K562 (cell line): ENCODE measurements at regions not wholly inside any gene's neighbourhood (a gene's known extent, or its start where the extent isn't known, plus 50 kb on each side); places are given as distances from the start of the nearest gene placed in this dataset.

Experiments
- ASH1L ChIP-seq: fragments of 450-650 bp; IDR thresholded peaks from 2 replicates; pipeline ENCODE4 v1.6.1; 2018; ENCODE audit warnings: borderline replicate concordance, mild to moderate bottlenecking, low read depth; ENCODE audit not compliant: partially characterized antibody
- CEBPB ChIP-seq: fragments of 450-650 bp; IDR thresholded peaks from 2 replicates; pipeline ENCODE4 v1.6.1; 2016; ENCODE audit warnings: missing genetic modification characterization, missing compliant biosample characterization
- CHD1 ChIP-seq: fragments of 200-600 bp; sonication (generic); IDR thresholded peaks from one replicate; pipeline ENCODE4 v1.6.1; 2012; ENCODE audit warnings: mild to moderate bottlenecking, moderate library complexity, low read length, inconsistent platforms
- CTCF ChIP-seq, 3 experiments: IDR thresholded peaks in 2 of 3; conservative IDR thresholded peaks in 1 of 3; 2 replicates each; pipeline ENCODE4 v1.5.1; 2011 to 2012; ENCODE audit warnings: low read length in 3 of 3, mild to moderate bottlenecking in 3 of 3, control low read depth in 2 of 3, improper control_type of control experiment in 1 of 3, inconsistent platforms in 1 of 3, low read depth in 1 of 3, mixed read lengths in 1 of 3, moderate library complexity in 1 of 3; ENCODE audit not compliant: insufficient read depth in 2 of 3
- EGR1 ChIP-seq: fragments of 450-650 bp; conservative IDR thresholded peaks from 2 replicates; pipeline ENCODE4 v1.6.1; 2017; ENCODE audit warnings: mild to moderate bottlenecking
- HNRNPLL ChIP-seq: fragments of 200-400 bp; formaldehyde crosslinking; IDR thresholded peaks from 2 replicates; pipeline ENCODE4 v1.6.1; 2017; ENCODE audit warnings: low read length, low read depth, mild to moderate bottlenecking; ENCODE audit not compliant: poor library complexity, severe bottlenecking
- KAT8 ChIP-seq: fragments of 450-650 bp; IDR thresholded peaks from 2 replicates; pipeline ENCODE4 v1.6.1; 2016; ENCODE audit warnings: low read depth, mild to moderate bottlenecking
- NFATC3 ChIP-seq: fragments of 450-650 bp; IDR thresholded peaks from 2 replicates; pipeline ENCODE4 v1.6.1; 2017; ENCODE audit warnings: mild to moderate bottlenecking
- POLR2AphosphoS5 ChIP-seq: IDR thresholded peaks from 2 replicates; pipeline ENCODE4 v1.6.1; 2011; ENCODE audit warnings: mild to moderate bottlenecking, low read depth, low read length, moderate library complexity; ENCODE audit not compliant: control insufficient read depth, insufficient read depth
- YY1 ChIP-seq, 3 experiments: IDR thresholded peaks; 2 replicates each; pipeline ENCODE4 v1.6.1; 2011; ENCODE audit warnings: low read length in 2 of 3, mild to moderate bottlenecking in 2 of 3, moderate library complexity in 2 of 3, borderline replicate concordance in 1 of 3, control low read depth in 1 of 3, low read depth in 1 of 3; ENCODE audit not compliant: insufficient read depth in 3 of 3, insufficient replicate concordance in 2 of 3, control insufficient read depth in 1 of 3, insufficient read length in 1 of 3; ENCODE audit errors: extremely low read depth in 1 of 3
- ZBTB8A ChIP-seq: fragments of 450-650 bp; IDR thresholded peaks from 2 replicates; pipeline ENCODE4 v1.6.1; 2018; ENCODE audit warnings: mild to moderate bottlenecking, moderate library complexity; ENCODE audit not compliant: partially characterized antibody

- TF ChIP-seq ASH1L (no peak), ZBTB8A (no peak), CTCF (IDR thresholded peaks at IDR 0.05 in 2 of 3, conservative IDR thresholded peaks at IDR 0.05 in 1 of 3; ENCODE audit: insufficient read depth in 2 of 3, low read depth in 1 of 3, low read length in 3 of 3) (no peak), KAT8 (no peak), POLR2AphosphoS5 (no peak), EGR1 (no peak), HNRNPLL (no peak), YY1 (IDR thresholded peaks at IDR 0.05; ENCODE audit: borderline replicate concordance in 1 of 3, control insufficient read depth in 1 of 3, extremely low read depth in 1 of 3, insufficient read depth in 3 of 3, insufficient read length in 1 of 3, insufficient replicate concordance in 2 of 3, low read depth in 1 of 3, low read length in 2 of 3) (no peak), CEBPB (tag) (no peak), NFATC3 (no peak), CHD1 (no peak)
These were observed 121.1 kb downstream of the FOXD2 start for GRCh38 chr1:47558601-47559593.
